IMR-90 (cell line): ENCODE measurements at regions not wholly inside any gene's neighbourhood (a gene's known extent, or its start where the extent isn't known, plus 50 kb on each side); places are given as distances from the start of the nearest gene placed in this dataset.

Experiments used
- CEBPB ChIP-seq: IDR thresholded peaks from 2 replicates; pipeline ENCODE4 v1.6.1; 2012; ENCODE audit warnings: low read depth, low read length, improper control_type of control experiment
- CHD1 ChIP-seq: IDR thresholded peaks from 2 replicates; pipeline ENCODE4 v1.6.1; 2012; ENCODE audit warnings: low read depth, low read length, improper control_type of control experiment
- FOS ChIP-seq: fragments of 150-350 bp; IDR thresholded peaks from 2 replicates; pipeline ENCODE4 v1.6.1; 2016; ENCODE audit warnings: low read depth, low read length
- MXI1 ChIP-seq: IDR thresholded peaks from 2 replicates; pipeline ENCODE4 v1.6.1; 2012; ENCODE audit warnings: low read depth, mild to moderate bottlenecking, low read length, moderate library complexity, borderline replicate concordance
- POLR2A ChIP-seq: IDR thresholded peaks from 2 replicates; pipeline ENCODE4 v1.6.1; 2012; ENCODE audit warnings: mild to moderate bottlenecking, low read depth, low read length
- RAD21 ChIP-seq: IDR thresholded peaks from 2 replicates; pipeline ENCODE4 v1.6.1; 2012; ENCODE audit warnings: low read length, improper control_type of control experiment
- RFX5 ChIP-seq: IDR thresholded peaks from 2 replicates; pipeline ENCODE4 v1.8.0; 2012; ENCODE audit warnings: low read depth, mild to moderate bottlenecking, low read length, moderate library complexity
- SMC3 ChIP-seq: fragments of 150-350 bp; IDR thresholded peaks from 2 replicates; pipeline ENCODE4 v1.6.1; 2016; ENCODE audit warnings: low read depth, mild to moderate bottlenecking, antibody characterized with exemption, low read length, moderate library complexity
- TF ChIP-seq, protein P1 (sequence below): conservative IDR thresholded peaks from 2 replicates; pipeline ENCODE4 v1.5.1; 2012; ENCODE audit warnings: mild to moderate bottlenecking, low read depth, low read length, improper control_type of control experiment

GRCh38 chrX:122583551-122583950 lies 600.5 kb upstream of the GRIA3 start:
- TF ChIP-seq, protein P1, sequence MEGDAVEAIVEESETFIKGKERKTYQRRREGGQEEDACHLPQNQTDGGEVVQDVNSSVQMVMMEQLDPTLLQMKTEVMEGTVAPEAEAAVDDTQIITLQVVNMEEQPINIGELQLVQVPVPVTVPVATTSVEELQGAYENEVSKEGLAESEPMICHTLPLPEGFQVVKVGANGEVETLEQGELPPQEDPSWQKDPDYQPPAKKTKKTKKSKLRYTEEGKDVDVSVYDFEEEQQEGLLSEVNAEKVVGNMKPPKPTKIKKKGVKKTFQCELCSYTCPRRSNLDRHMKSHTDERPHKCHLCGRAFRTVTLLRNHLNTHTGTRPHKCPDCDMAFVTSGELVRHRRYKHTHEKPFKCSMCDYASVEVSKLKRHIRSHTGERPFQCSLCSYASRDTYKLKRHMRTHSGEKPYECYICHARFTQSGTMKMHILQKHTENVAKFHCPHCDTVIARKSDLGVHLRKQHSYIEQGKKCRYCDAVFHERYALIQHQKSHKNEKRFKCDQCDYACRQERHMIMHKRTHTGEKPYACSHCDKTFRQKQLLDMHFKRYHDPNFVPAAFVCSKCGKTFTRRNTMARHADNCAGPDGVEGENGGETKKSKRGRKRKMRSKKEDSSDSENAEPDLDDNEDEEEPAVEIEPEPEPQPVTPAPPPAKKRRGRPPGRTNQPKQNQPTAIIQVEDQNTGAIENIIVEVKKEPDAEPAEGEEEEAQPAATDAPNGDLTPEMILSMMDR, result no peak
- TF ChIP-seq POLR2A (no peak), SMC3 (no peak), RAD21 (no peak), FOS (no peak), CEBPB (no peak), RFX5 (no peak), MXI1 (no peak), CHD1 (no peak)
